ENCODE measurements at regions not wholly inside any gene's neighbourhood (a gene's known extent, or its start where the extent isn't known, plus 50 kb on each side); places are given as distances from the start of the nearest gene placed in this dataset.

- TF ChIP-seq CTCF (IDR thresholded peaks at IDR 0.05) (no peak), POLR2A (IDR thresholded peaks at IDR 0.05) (no peak)
Observed at GRCh38 chr12:84079626-84080025, 833.0 kb downstream of the SLC6A15 start.

Data from adrenal gland (tissue), 5 donors.